Central memory CD8-positive, alpha-beta T cell (primary cell): ENCODE measurements at regions not wholly inside any gene's neighbourhood (a gene's known extent, or its start where the extent isn't known, plus 50 kb on each side); places are given as distances from the start of the nearest gene placed in this dataset.
"Not testable (repeated sequence)": the region's sequence is repeated elsewhere in the genome, so short reads cannot be mapped to it uniquely, and the experiment has no call there.

Source experiments
- ATAC-seq: fragments of 150-1000 bp; cut with Tn5 transposase; replicated peaks from 2 replicates; pipeline ENCODE4 v1.10.0; 2022; ENCODE audit warnings: mild to moderate bottlenecking, moderate FRiP score, moderate number of reproducible peaks; ENCODE audit not compliant: poor library complexity, severe bottlenecking; ENCODE audit errors: extremely low read depth
- DNase-seq, 2 donors: peaks; one replicate each; pipeline ENCODE4 v3.0.0; 2021; ENCODE audit warnings: low spot score in 2 of 2
- H3K27ac Mint-ChIP-seq: one replicate; pipeline ENCODE4 v1.8.0; 2022; ENCODE audit warnings: low read depth, mild to moderate bottlenecking, moderate library complexity, mixed read lengths
- H3K27me3 Mint-ChIP-seq: one replicate; pipeline ENCODE4 v1.8.0; 2022; ENCODE audit warnings: mixed read lengths
- H3K36me3 Mint-ChIP-seq: one replicate; pipeline ENCODE4 v1.8.0; 2022; ENCODE audit warnings: mild to moderate bottlenecking, moderate library complexity, mixed read lengths; ENCODE audit not compliant: insufficient read depth
- H3K4me1 Mint-ChIP-seq: one replicate; pipeline ENCODE4 v1.8.0; 2022; ENCODE audit warnings: mixed read lengths
- H3K4me3 Mint-ChIP-seq: one replicate; pipeline ENCODE4 v1.8.0; 2022; ENCODE audit warnings: mild to moderate bottlenecking, moderate library complexity, mixed read lengths
- H3K9me3 Mint-ChIP-seq: one replicate; pipeline ENCODE4 v1.8.0; 2022; ENCODE audit warnings: mixed read lengths

GRCh38 chr11:13614918-13615317, 53.5 kb upstream of the FAR1 start:
- H3K9me3 Mint-ChIP-seq = peaks cover 35% of the 10 kb centered on the region
- ATAC-seq = not testable (repeated sequence)
- H3K27me3 Mint-ChIP-seq = peaks cover 28% of the 10 kb centered on the region

DNA sequence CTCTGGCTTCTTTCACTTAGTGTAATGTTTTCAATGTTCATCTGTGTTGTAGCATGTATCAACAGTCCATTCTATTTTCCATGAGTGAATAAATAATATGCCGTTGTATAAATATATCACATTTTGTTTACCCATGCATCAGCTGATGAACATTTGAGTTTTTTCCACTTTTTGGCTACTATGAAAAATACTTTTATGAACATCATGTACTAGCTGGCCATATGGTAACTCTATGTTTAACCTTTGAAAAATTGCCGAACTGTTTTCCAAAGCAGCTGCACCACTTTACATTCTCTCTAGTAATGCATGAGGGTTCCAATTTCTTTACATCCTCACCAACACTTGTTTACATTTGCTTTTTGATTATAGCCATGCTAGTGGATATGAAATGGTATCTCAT, 59.8 kb upstream of the FAR1 start:
- no peaks in the 10 kb centered on the region for H3K36me3 Mint-ChIP-seq
- H3K27ac Mint-ChIP-seq = no peak overlapping the region
- DNase-seq (no peak), ATAC-seq (no peak)
- H3K27me3 Mint-ChIP-seq = no peaks in the 10 kb centered on the region
- H3K4me3 Mint-ChIP-seq = no peak overlapping the region
- H3K9me3 Mint-ChIP-seq = no peaks in the 10 kb centered on the region
- no peaks in the 10 kb centered on the region for H3K4me1 Mint-ChIP-seq

More at GRCh38 chr11:13614918-13615317, 53.5 kb upstream of the FAR1 start:
- DNase-seq, H3K27ac Mint-ChIP-seq, H3K4me1 Mint-ChIP-seq, H3K4me3 Mint-ChIP-seq, H3K36me3 Mint-ChIP-seq: not testable (repeated sequence)

DNA sequence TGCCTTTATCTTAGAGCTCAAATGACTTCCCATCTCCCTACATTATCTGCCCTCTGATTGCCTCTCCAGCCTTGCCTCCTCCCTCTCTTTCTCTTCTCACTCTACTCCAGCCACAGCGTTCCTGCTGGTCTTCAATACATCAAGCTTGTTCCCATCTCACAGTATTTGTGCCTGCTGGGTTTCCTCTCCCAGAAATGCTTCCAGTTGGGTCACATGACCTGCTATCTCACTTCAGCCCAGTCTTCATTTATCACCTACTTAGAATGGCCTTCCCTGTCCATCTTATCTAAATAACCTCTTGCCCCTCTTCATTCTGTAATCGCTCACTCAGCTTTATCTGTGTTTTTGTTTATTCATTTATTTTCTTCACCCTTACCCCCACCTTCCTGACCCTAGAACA, 61.8 kb upstream of the FAR1 start:
- Mint-ChIP-seq H3K27ac (no peak overlapping the region), H3K9me3 (no peaks in the 10 kb centered on the region), H3K4me1 (no peaks in the 10 kb centered on the region), H3K27me3 (no peaks in the 10 kb centered on the region), H3K36me3 (no peaks in the 10 kb centered on the region), H3K4me3 (no peak overlapping the region)
- ATAC-seq (no peak), DNase-seq (no peak)

DNA sequence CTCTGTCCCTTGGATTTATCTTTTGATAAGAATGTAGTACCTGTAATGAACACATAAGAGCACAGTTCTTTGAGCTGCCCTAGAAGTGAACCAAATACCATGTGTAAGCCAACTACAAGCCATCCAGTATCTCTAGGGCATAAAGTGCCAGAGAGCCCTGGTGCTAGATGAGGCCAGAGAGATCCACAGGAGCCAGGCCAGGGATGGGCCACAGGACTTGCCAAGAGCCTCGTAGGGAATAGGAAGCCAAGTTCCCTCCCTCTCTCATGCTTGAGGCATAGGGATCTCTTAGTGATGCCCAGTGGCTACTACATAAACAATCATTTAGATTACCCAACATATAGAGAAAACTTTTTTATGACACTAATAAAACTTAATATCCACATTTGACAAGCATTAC, 64.8 kb upstream of the FAR1 start:
- Mint-ChIP-seq H3K4me3 (no peak overlapping the region), H3K9me3 (no peaks in the 10 kb centered on the region), H3K27ac (no peak overlapping the region), H3K4me1 (no peaks in the 10 kb centered on the region), H3K27me3 (no peaks in the 10 kb centered on the region), H3K36me3 (no peaks in the 10 kb centered on the region)
- ATAC-seq (no peak), DNase-seq (no peak)

GRCh38 chr11:13602844-13603243, 65.6 kb upstream of the FAR1 start:
- ATAC-seq = no peak
- H3K36me3 Mint-ChIP-seq = no peaks in the 10 kb centered on the region

GRCh38 chr11:13596611-13597326, 71.7 kb upstream of the FAR1 start:
- no peak for DNase-seq
- Mint-ChIP-seq H3K36me3 (no peaks in the 10 kb centered on the region), H3K27ac (no peak overlapping the region), H3K4me3 (no peak overlapping the region), H3K9me3 (no peaks in the 10 kb centered on the region), H3K4me1 (no peaks in the 10 kb centered on the region), H3K27me3 (peaks cover 14% of the 10 kb centered on the region)
- ATAC-seq = no peak

More at GRCh38 chr11:13602844-13603243, 65.6 kb upstream of the FAR1 start:
- DNase-seq = no peak
- Mint-ChIP-seq H3K4me1 (no peaks in the 10 kb centered on the region), H3K4me3 (no peak overlapping the region), H3K27me3 (no peaks in the 10 kb centered on the region), H3K27ac (no peak overlapping the region), H3K9me3 (no peaks in the 10 kb centered on the region)

DNA sequence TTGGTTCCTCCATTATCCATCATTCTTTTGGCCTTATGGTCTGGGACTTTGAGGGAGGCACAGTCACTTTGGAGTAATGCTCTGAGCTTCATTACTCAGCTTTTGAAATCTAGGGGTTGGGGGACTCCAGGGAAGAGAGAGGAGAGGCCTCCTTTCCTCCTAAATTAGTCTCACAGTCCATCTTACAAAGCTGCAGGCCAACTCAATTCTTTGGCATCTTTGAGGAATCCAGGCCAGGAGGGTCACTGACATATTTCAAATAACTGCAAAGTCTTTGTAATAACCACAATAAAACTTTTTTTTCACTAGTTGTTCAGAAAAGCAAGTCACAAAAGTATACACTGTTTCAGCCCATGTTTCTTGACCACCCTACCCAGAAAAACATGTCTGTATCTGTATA, 73.3 kb upstream of the FAR1 start:
- no peak for DNase-seq
- no peak for ATAC-seq
- Mint-ChIP-seq H3K9me3 (peaks cover 3% of the 10 kb centered on the region), H3K36me3 (no peaks in the 10 kb centered on the region), H3K4me3 (no peak overlapping the region), H3K27me3 (peaks cover 19% of the 10 kb centered on the region), H3K27ac (no peak overlapping the region), H3K4me1 (no peaks in the 10 kb centered on the region)

GRCh38 chr11:13594044-13594443, 74.4 kb upstream of the FAR1 start:
- ATAC-seq (no peak), DNase-seq (no peak)
- Mint-ChIP-seq H3K27ac (no peak overlapping the region), H3K36me3 (no peaks in the 10 kb centered on the region), H3K9me3 (peaks cover 6% of the 10 kb centered on the region), H3K27me3 (peaks cover 27% of the 10 kb centered on the region), H3K4me3 (no peak overlapping the region), H3K4me1 (no peaks in the 10 kb centered on the region)

DNA sequence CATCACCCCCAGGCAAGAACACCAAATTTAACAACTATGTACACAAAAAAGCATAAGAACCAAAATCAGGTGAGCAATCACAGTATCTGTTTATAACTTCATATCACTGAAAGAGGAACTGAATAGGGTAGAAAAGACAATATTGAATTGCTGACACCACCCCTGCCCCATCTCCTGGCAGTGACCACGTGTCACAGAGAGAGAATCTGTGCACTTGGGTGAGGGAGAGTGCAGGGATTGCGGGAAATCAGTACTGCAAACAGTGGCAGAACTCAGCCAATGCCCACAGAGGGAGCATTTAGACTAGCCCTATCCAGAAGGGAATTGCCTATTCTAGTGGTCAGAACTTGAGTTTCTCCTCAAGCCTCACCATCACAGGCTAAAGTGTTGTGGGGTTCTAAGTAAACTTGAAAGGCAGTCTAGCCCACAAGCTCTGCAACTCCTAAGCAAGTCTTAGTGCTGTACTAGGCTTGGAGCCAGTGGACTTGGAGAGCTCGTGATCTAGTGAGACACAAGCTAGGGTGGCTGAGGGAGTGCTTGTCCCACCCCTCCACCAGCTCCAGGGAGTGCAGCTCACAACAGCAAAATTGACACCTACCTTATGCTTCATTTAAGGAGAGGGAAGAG, 82.8 kb upstream of the PTH start:
- Mint-ChIP-seq H3K27ac (no peak overlapping the region), H3K9me3 (peaks cover 9% of the 10 kb centered on the region), H3K4me3 (no peak overlapping the region), H3K36me3 (peaks cover 2% of the 10 kb centered on the region), H3K27me3 (peaks cover 49% of the 10 kb centered on the region), H3K4me1 (no peaks in the 10 kb centered on the region)
- DNase-seq (no peak), ATAC-seq (no peak)

- peaks cover 9% of the 10 kb centered on the region for H3K9me3 Mint-ChIP-seq
- H3K36me3 Mint-ChIP-seq = peaks cover 2% of the 10 kb centered on the region
- H3K4me3 Mint-ChIP-seq = no peak overlapping the region
- DNase-seq (no peak), ATAC-seq (no peak)
- H3K27me3 Mint-ChIP-seq = peaks cover 45% of the 10 kb centered on the region
- no peaks in the 10 kb centered on the region for H3K4me1 Mint-ChIP-seq
- no peak overlapping the region for H3K27ac Mint-ChIP-seq
Observed at GRCh38 chr11:13577881-13578280, 82.1 kb upstream of the PTH start.

GRCh38 chr11:13576995-13577394, 81.2 kb upstream of the PTH start:
- Mint-ChIP-seq H3K4me1 (no peaks in the 10 kb centered on the region), H3K36me3 (peaks cover 2% of the 10 kb centered on the region), H3K27ac (no peak overlapping the region), H3K27me3 (peaks cover 47% of the 10 kb centered on the region), H3K4me3 (no peak overlapping the region), H3K9me3 (peaks cover 9% of the 10 kb centered on the region)
- no peak for ATAC-seq
- no peak for DNase-seq

- ATAC-seq, H3K4me3 Mint-ChIP-seq, DNase-seq, H3K9me3 Mint-ChIP-seq, H3K36me3 Mint-ChIP-seq, H3K27ac Mint-ChIP-seq, H3K4me1 Mint-ChIP-seq: not testable (repeated sequence)
- H3K27me3 Mint-ChIP-seq = peaks cover 46% of the 10 kb centered on the region
Observed at GRCh38 chr11:13575385-13575784, 79.6 kb upstream of the PTH start.

DNA sequence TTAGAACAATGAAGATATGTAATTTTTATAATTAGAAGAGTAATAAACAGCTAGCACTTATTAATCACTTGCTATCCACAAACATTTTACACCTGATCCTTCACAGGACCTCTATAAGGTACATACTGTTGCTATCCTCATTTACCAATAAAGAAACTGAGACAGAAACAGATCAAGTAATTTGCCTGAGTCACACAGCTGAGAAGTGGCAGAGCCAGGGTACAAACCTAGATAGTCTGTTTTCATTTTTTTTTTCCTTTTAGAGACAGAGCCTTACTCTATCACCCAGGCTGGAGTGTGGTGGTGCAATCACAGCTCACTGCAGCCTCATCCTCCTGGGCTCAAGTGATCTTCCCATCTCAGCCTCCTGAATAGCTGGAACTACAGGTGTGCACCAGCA, 71.8 kb upstream of the PTH start:
- Mint-ChIP-seq H3K4me1 (no peaks in the 10 kb centered on the region), H3K9me3 (no peaks in the 10 kb centered on the region), H3K4me3 (no peak overlapping the region), H3K27ac (no peak overlapping the region), H3K36me3 (peaks cover 2% of the 10 kb centered on the region), H3K27me3 (peaks cover 70% of the 10 kb centered on the region)
- DNase-seq (no peak), ATAC-seq (no peak)
